Left lung (tissue), 4 donors: ENCODE measurements at regions not wholly inside any gene's neighbourhood (a gene's known extent, or its start where the extent isn't known, plus 50 kb on each side); places are given as distances from the start of the nearest gene placed in this dataset.

Source experiments
- ATAC-seq: fragments of 200-7000 bp; cut with Tn5 transposase; one replicate; pipeline ENCODE4 v1.9.1; 2020; ENCODE audit warnings: moderate library complexity
- DNase-seq, 4 donors: peaks; one replicate each; pipeline ENCODE4 v3.0.0-alpha.2; 2013 to 2020
- H3K27ac ChIP-seq, 2 donors: fragments of 200-600 bp; sonication (generic) in 1 of 2; one replicate each; pipeline versions ENCODE4 v1.5.0 to v1.8.0; 2020 to 2021
- H3K27me3 ChIP-seq, 2 donors: fragments of 200-600 bp; sonication (generic) in 1 of 2; one replicate each; pipeline versions ENCODE4 v1.5.0 to v1.8.0; 2020 to 2021
- H3K36me3 ChIP-seq, 2 donors: fragments of 200-600 bp; sonication (generic) in 1 of 2; one replicate each; pipeline versions ENCODE4 v1.5.0 to v1.8.0; 2020 to 2021
- H3K4me1 ChIP-seq, 2 donors: fragments of 200-600 bp; one replicate each; pipeline ENCODE4 v1.8.0; 2021
- H3K4me3 ChIP-seq, 2 donors: fragments of 200-600 bp; sonication (generic) in 1 of 2; one replicate each; pipeline versions ENCODE4 v1.5.0 to v1.8.0; 2020 to 2021; ENCODE audit warnings: mild to moderate bottlenecking in 1 of 2
- H3K9me3 ChIP-seq, 2 donors: fragments of 200-600 bp; sonication (generic) in 1 of 2; one replicate each; pipeline versions ENCODE4 v1.5.0 to v1.8.0; 2020 to 2021
- CTCF ChIP-seq, 2 donors: fragments of 200-600 bp; sonication (generic) in 1 of 2; IDR thresholded peaks; one replicate each; pipeline versions ENCODE4 v1.5.0 to v1.8.0; 2021; ENCODE audit warnings: antibody characterized with exemption in 2 of 2
- intact Hi-C, 2 donors: fragments of 100-400 bp; cut with DNase I; formaldehyde crosslinking; loops; one replicate each; pipeline versions ENCODE4 v1.11.2 to v1.14.2; 2022
- donor health status: DM: no; HTN: yes; CAD: no.
- donor health status: DM: no; HTN: no; CAD: no.

- intact Hi-C loops, result no loop called here
- Histone ChIP-seq H3K36me3 (no peaks in the 10 kb centered on the region), H3K27ac (no peak overlapping the region), H3K4me3 (no peak overlapping the region), H3K4me1 (no peaks in the 10 kb centered on the region), H3K27me3 (no peaks in the 10 kb centered on the region), H3K9me3 (peaks cover 0 to 5% of the 10 kb centered on the region in 2 donors)
- no peak for TF ChIP-seq CTCF (IDR thresholded peaks at IDR 0.05)
- ATAC-seq (no peak), DNase-seq (no peak)
These were observed 99.4 kb upstream of the ZNF804A start for GRCh38 chr2:184498936-184499335.

GRCh38 chr2:184504252-184504651 is 94.1 kb upstream of the ZNF804A start:
- H3K36me3 ChIP-seq, result no peaks in the 10 kb centered on the region
- no peaks in the 10 kb centered on the region for H3K4me1 ChIP-seq
- H3K27me3 ChIP-seq, result no peaks in the 10 kb centered on the region
- TF ChIP-seq CTCF (IDR thresholded peaks at IDR 0.05), result no peak
- H3K4me3 ChIP-seq, result no peak overlapping the region
- intact Hi-C loops, result no loop called here
- ATAC-seq, result no peak
- H3K9me3 ChIP-seq, result no peaks in the 10 kb centered on the region
- no peak overlapping the region for H3K27ac ChIP-seq
- no peak for DNase-seq

- no peak overlapping the region for H3K27ac ChIP-seq
- intact Hi-C loops, result no loop called here
- no peaks in the 10 kb centered on the region for H3K27me3 ChIP-seq
- H3K36me3 ChIP-seq, result no peaks in the 10 kb centered on the region
- no peaks in the 10 kb centered on the region for H3K4me1 ChIP-seq
- no peak for DNase-seq
- TF ChIP-seq CTCF (IDR thresholded peaks at IDR 0.05), result no peak
- no peak for ATAC-seq
- H3K9me3 ChIP-seq, result no peaks in the 10 kb centered on the region
- no peak overlapping the region for H3K4me3 ChIP-seq
These were observed 91.1 kb upstream of the ZNF804A start for GRCh38 chr2:184507254-184507653.

- DNase-seq (no peak), ATAC-seq (no peak)
- no peak overlapping the region for H3K27ac ChIP-seq
- intact Hi-C loops, result no loop called here
- peaks cover 0 to 5% of the 10 kb centered on the region in 2 donors for H3K9me3 ChIP-seq
- H3K27me3 ChIP-seq, result no peaks in the 10 kb centered on the region
- no peak for TF ChIP-seq CTCF (IDR thresholded peaks at IDR 0.05)
- no peak overlapping the region for H3K4me3 ChIP-seq
- H3K36me3 ChIP-seq, result no peaks in the 10 kb centered on the region
- no peaks in the 10 kb centered on the region for H3K4me1 ChIP-seq
These were observed 80.9 kb upstream of the ZNF804A start for GRCh38 chr2:184517402-184517801.

GRCh38 chr2:184520441-184520840 is 77.9 kb upstream of the ZNF804A start:
- intact Hi-C loops, result no loop called here
- H3K4me3 ChIP-seq, result no peak overlapping the region
- H3K9me3 ChIP-seq, result peaks cover 0 to 18% of the 10 kb centered on the region in 2 donors
- H3K27me3 ChIP-seq, result no peaks in the 10 kb centered on the region
- no peak for TF ChIP-seq CTCF (IDR thresholded peaks at IDR 0.05)
- H3K36me3 ChIP-seq, result no peaks in the 10 kb centered on the region
- ATAC-seq (no peak), DNase-seq (no peak)
- H3K4me1 ChIP-seq, result no peaks in the 10 kb centered on the region
- H3K27ac ChIP-seq, result no peak overlapping the region
